ENCODE measurements at regions not wholly inside any gene's neighbourhood (a gene's known extent, or its start where the extent isn't known, plus 50 kb on each side); places are given as distances from the start of the nearest gene placed in this dataset.

DNA sequence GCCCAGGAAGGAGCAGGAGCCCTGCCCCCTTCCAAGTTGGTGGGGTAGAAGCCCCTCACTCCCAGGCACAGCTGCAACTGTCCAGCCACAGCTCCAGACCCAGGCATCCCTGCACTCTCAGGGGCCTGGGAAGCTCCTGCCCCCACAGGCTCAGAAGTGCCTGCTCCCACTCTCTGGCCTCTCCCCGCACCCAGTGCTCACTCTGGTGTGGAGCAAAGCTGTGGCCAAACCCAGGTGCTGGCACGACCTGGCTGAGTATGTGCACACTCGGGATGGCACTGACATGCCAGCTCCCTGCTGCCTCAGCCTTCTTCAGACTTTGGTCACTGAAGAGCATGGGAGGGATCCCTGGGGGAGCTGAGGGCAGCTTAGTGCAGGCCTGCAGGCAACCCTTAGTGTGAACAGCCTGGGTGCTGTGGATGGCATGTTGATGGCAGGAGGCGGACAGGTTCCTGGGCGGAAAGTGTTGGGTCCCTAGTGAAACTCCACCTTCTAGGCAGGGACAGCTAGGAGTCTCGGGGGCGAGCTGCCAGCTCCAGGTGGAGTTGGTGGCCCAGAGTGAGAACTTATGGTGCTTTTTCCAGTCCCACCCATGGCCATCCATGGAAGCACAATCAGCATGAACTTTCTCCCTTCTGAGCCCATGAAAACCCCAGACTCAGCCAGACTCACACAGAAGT lies 489.2 kb upstream of the ROBO2 start:
- DNase-seq, result no peak

DNA sequence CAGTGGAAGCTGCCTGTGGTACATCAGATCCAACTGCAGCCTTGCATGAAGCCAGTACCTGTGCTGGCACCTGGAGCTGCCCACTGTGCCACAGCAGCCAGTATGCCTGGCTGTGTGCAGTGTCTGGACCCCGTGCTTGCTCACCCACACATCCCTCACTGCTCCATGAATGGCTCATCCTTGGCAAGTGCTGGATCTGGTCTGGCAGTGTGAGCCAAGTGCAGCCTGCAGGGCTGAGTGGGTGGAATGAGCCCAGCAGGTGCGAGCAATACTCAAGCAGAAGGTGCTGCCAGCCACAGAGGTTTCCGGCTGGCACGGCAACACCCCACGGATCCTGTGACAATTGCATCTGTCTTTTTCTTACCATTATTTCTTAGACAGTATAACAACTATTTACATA lies 488.2 kb upstream of the ROBO2 start:
- DNase-seq, result no peak

DNA sequence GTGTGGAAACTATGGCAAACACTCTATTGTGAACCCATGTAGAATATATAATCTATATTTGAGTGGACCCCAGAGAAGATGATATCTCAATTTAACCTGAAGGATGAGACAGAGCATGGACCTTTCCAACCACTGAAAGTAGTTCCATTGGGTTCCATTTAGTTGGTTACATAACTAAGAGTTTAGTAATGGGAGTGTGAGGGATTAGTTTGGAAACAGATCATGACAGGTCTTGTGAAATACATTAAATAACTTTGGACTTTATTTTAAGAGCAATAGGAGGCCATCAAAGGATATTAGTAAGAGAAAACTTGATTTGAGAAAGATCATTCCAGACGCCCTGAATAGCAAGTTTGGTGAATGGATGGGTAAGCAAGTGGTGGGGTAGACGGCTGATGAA lies 487.2 kb upstream of the ROBO2 start:
- DNase-seq, result no peak

DNA sequence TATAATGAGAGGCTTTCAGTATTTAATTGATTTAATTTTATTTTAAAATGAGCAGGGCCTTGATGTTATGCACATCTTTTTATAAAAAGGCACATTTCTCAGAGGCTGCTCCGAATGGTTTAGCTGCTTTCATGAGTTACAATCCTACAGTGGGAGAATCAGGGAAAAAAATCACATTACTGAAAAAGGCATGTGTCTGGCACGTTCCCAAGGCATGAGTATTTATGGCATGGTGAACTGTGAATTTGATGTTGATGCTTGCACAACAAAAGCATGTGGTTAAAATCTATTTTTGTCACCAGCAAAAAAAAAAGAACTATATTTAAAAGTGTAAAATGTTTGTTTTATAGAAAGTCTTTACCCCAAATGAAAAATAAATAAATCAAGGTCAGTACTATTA lies 485.2 kb upstream of the ROBO2 start:
- no peak for DNase-seq

DNA sequence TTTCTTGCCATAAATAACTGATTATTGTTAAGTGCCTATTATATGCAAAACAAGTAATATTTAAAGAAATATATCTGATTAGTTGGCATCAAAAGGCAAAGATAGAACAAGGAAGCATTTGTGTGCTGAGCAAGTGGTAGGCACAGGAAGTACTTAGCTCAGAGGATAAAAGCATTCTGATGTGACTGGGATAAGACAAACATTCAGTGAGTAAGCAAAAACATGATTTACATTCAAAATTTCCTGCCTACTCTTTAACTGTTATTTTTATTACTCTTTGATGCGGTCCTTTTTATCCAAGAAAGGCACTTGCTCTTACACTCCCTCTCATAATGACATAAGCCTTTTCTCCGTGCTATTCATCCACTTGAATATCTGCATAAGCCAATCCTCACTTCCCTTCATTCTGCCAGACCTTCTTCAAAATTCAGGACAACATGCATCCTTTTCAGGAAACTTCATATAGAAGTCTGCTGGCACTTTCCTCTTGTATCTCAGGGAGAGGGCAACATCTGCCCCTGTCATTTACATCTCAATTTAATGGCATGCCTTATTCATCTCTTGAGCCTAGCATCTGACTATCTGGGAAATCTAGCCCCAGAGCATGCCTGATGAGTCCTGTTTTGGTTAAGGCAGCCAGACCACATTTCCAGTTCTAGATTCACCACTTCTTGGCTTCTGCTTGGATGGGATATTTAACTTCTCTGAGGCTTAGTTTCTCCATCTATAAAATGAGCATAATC lies 478.2 kb upstream of the ROBO2 start:
- DNase-seq, result no peak

DNA sequence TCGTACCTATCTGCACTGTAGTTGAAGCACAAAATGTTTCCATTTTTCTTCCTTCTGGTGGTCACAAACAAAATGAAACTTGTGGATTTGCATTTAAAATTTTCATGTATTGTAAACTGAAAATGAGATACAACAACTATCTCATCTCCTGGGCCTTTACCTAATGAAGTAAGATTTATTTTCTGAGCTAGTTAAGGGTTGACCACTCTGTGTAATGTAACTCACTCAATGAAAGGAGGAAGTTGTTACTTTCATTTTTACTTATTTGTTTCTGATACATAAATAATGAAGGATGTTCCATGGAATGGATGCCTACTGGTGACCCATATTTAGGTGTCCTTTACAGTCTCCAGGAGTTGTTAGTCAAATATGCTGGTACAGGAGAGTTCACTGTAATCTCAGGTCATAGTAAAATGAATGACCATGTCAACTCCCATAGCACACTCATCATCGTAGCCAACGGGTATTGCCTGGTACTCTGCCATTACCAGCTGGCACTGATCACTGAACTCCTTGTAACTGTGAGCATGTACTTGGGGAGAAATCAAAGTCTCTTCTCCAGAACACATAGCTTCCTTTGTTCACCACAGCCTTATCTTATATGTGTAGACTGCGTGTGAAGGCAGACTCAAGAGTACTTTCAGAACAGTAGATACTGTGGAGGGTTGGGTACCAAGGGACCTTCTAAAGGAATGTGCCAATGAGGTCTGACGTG lies 474.2 kb upstream of the ROBO2 start:
- no peak for DNase-seq

DNA sequence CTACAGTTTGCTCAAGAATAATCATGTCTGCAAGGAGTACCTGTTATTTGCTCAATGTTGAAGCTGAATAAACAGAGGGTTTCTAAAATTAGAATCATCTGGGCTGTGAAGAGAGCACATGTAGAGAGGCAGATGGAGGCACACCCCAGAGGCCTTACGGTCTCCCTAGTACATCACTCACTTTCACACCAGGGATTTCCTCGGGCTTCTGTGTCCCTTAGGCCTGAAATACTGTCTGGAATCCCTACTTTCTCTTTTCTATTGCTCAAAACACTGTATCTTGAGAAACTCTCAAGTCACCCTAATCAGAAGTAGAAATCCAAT lies 473.7 kb upstream of the ROBO2 start:
- DNase-seq, result no peak

DNA sequence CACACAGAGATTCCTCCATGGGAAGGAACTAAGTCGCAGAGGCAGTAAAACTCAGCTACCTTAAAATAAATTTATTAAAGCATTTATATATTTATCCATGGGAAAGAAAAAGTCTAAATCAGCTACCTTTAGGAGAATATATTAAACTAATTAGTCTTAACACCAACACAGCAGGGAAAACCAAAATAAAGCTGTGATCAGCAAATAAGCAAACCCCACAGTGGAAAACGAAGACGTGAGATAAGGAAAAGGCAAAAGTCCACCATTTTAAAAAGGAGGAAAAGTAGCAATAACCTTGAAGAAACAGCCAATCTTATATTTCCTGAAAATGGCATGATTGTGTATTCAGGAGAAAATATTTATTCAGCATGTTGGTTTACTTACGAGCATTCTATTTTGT lies 473.0 kb upstream of the ROBO2 start:
- no peak for DNase-seq

DNA sequence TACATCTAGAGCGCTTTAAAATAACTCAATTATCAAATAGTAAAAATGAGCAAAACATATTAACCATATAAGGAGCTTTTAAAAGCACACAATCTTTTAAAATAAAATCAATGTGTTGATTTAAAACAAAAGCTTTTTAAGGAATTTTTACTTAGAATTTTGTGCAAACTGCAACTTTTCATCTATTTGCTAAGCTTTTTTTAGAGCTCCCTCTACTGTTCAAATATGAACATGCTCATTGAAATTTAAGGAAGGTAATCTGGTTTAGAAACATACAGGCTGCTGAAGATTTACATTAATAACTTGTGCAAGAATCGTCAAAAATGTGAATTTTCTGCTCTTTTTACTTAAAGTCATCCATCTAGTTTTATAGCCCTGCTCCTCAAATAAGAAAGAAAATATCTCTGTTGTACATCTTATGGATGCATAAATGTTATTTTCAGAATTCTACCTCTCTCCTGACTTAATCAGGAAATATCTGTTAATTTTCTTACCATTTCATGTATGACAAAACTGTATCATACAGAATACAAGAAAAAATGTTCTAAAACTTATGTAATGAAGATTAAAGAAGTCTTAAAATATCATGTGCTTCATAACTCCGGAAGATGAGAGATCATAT lies 469.4 kb upstream of the ROBO2 start:
- no peak for DNase-seq

DNA sequence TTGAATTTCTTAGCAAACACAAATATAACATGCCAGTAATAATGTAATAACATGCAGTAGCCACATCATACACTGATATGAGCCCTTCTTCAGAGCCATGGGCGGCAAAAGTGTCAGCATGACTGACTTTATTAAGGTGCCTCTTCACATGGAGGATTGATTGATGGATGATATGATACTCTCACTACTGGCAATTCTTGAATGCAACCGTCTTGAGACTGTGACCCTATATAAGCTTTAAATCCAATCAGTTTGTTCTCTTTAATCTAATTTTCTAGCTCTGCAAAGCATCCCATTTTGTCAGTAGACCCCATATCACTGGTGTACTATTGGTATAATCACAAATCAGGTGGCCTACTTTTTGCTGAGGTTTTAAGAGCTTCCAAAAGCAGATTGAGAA lies 463.7 kb upstream of the ROBO2 start:
- DNase-seq, result no peak

DNA sequence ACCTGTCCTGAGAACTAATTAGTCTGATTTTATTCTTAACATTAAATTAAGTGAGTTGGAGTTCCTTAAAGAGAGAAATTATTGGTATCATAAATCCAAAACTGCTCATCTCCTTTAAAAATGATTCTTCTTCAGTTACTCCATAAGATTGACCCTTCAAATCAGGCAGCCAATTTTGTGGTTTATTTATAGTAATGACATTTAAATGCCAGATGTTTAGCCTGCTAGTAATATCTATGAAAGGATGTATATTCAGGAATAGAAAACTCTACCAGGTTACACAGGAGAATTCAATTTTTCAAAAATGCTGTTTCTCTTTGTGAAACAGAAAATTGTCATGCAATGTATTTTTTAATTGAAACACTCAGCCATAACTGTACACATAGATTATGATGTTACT lies 457.8 kb upstream of the ROBO2 start:
- no peak for DNase-seq

DNA sequence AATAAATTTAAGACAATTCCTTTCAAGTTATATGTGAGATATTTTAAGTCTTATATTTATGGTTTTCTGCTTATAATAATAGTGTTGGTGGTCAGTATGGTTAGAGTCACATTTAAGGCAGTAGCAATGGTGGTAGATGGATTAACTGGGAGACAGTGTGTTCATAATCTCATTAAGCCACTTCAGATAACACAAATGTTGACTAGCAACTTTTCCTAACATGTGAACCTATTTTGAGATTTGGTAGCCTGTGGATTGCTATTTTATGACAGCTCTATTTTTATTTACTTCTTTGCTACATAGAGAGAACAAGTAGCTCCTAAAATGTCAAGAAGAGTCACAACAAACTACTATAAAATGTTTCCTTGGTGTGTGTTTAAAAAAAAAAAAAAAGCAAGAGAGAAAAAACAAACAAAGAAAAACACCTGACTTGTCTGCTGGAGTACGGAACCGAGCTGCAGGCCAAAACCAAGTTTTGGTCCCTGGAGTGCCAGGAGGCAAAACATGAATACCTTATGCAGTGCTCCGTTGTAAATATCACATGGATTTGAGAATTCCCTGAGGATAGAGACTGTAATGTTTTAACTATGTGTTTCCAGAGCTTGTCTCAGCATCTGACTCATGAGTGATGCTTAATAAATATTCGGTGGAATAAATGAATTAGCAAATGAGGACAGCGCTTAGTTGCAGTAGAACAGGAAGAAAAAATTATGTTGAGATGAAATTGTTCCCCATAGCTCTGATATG lies 457.1 kb upstream of the ROBO2 start:
- no peak for DNase-seq

DNA sequence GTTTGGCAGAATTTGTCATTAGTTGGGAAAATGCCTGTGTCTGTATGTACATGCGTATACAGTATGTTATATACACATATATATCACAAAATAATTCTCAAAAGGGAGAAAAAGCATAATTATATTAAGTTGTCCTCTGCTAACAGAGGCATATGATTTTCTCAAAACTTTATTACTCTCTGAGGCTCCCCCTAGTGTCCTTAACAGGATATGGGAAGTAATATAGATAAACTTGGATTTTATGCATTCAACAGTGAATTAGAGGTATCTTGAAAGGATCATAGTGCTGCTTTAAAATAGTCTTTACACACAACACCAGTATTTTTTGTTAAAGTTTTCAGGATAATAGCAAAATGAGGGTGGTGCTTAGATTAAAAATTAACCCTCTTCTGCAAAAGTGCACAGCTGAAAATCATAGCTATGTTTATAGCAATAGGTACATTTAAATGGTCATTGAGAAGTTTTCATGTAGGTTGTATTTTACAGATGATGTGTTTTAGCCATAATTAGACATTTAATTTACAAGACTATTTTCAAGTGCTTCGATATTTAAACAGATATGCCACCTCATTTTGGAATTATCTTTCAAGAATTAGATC lies 454.0 kb upstream of the ROBO2 start:
- DNase-seq, result no peak

DNA sequence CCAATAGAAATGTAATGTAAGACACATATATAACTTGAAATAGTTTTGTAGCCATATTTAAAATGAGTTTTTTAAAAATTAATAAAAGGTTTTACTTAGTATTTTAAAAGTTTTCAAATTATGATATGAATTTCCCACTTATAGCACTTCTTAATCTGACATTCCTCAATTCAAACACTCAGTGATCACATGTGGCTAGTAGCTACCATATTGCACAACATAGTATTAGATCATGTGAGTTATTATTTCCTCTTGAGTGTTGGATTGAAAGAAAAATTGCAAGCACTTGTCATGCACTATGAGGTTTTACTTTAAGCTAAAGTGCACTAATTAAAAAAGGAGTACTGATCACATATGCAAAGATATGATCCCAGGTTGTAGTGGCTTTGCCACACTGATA lies 453.4 kb upstream of the ROBO2 start:
- no peak for DNase-seq

DNA sequence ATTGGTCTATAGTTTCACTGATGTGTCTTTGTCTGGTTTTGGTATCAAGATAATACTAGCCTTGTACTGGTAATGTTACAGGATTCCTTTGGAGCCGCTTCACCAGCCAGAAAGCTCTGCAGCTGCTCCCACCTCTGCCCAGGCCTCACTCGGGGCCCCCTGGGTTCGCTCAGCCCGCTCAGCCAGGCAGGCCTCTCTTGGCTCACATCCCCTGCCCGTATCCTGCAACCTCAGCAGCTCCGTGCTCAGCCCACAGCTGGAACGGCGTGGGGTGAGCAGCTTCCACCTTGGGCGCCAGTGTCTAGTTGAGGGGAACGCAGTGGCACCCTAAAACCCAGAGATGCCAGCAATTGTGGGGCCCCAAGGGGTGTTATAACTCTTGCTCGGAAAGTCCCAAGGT lies 429.7 kb upstream of the ROBO2 start:
- DNase-seq, result no peak

DNA sequence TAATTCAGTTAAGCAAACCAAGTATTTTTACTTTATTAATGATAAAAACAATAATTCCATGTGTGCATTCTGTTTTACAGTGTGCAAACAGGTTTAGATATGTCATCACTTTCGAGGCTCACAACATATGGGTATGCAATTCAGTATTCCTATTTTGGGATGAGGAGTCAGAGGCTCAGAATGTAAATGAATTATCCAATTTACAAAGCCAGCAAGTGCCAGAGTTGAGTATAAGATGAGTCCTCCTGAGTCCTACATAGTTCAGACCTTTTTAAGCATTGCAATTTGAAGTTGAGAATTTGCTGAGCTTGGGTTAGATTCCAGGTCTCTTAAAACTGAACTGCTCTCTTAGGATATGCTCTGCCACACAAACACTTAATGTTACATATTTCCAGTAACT lies 424.2 kb upstream of the ROBO2 start:
- no peak for DNase-seq

DNA sequence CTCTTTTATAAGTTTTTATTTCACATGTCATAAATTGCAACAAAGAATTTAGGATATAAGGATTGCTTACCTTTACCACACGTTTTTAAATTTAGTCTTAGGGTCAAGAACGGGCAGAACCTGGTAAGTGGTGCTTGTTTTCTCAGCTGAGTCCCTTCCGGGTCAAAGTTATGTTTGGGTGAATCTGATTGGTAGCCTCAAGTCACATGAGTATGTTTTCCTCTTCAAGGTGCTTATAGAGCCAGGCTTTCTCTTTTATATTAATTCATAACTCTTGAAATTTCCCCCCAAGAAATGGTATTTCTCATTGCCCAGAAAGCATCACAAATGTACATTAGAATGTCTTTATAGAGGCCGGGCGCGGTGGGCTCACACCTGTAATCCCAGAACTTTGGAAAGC lies 415.7 kb upstream of the ROBO2 start:
- DNase-seq, result no peak

DNA sequence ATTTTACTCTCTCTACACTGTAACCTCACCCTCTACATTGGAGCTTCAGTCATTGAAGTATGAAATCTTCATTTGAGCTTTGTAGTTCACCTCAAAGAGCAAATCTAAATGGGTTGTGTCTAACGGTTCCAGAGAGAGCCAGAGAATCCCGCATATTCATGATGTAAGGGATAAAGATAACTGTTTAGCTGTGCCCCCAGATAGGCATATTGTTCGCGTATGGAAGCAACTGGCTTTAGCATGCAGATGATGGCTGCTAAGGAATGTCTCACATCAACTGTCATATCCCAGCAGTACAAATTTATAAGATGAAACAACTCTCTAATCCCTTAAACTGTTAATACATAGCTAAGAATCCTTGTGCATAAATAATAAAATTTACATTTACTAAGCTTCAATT lies 412.7 kb upstream of the ROBO2 start:
- DNase-seq, result no peak

DNA sequence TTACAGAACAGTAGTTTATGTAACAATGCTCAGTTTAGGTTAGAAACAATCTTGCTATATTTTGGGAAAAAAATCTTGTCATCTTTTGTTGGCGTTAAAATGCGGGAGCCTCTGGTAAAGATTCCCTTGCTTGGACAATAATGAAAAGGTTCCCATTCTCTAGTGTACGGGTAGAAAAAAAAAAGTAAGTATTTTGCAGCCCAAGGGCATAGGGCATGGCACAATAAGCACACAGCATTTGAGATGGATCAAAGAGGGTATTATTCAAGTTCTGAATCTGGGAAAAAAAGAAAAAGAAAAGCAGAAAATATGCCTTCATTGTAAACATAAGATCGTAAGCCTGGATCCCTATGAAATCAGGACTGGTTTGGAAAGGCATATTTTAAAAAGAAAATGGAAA lies 408.6 kb upstream of the ROBO2 start:
- no peak for DNase-seq

DNA sequence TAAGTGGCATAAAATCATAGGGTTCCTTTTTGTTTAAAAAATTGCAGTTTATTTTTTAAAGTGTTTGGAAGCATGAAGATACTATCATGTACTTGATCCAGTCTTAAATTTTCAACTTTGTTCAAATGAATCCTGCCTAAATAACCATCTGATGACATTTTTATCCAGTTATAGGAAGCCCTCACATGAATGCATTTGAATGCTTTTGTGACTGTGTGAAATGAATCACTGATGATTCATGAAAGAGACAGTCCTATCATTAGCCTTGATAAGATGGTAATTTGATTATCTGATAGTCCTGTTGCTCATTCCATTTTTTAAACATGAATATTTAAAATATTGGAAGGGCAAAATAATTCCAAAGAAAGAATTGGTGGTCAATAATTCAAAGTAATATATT lies 401.9 kb upstream of the ROBO2 start:
- no peak for DNase-seq

DNA sequence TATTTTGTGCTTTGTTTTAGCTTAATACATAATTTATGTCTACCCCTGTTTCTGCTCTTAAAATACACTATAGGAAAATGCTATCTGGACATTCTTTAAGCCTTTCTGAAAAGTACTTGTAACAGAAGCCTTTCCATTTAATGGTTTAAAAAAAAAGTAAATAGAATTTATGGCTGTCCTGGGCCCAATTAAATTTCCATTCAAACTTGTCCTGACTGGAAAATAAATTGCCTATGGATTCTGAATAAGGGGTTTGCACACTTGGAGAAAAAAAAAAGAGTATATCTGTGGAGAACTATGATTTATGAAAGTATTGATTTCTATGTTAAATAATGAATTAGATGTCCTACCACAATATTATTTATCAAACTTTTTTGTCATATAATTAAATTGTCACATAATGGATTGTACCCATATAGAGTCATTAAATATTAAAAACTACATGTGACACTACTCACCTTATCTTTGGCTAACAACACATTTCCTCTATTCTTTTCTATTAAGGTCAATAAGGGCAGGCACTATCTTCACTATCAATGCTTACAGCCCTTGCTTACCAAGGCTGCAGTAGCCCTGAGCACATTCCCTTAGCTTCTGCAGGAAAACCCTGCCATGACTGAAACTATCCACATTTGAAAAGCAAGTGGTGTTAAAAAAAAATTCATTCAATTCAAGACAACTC lies 396.1 kb upstream of the ROBO2 start:
- DNase-seq, result no peak

DNA sequence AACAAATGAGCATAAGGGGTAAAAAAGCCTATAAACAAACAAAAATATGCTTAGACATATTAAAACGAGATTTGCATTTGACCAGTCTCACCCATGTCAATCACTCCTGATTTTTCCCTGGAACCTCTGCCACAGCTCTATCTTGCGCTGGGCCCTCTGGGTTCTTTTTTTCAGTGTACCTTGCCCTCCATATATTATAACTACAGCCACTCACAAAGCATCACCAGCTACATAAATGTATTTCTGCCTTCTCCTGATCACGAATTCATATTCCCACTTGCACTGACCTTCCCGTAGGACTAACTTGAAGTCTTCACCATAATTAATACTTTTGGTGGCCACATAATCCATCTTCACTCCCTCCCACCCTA lies 395.6 kb upstream of the ROBO2 start:
- no peak for DNase-seq
